Neural crest cell (in vitro differentiated cells): ENCODE measurements at regions not wholly inside any gene's neighbourhood (a gene's known extent, or its start where the extent isn't known, plus 50 kb on each side); places are given as distances from the start of the nearest gene placed in this dataset.

Source experiments
- DNase-seq: peaks from one replicate; pipeline ENCODE4 v3.0.0; 2021; ENCODE audit warnings: low read depth, mixed read lengths, low spot score
- H3K27ac Mint-ChIP-seq: one replicate; pipeline ENCODE4 v1.8.0; 2021; ENCODE audit warnings: mild to moderate bottlenecking, mixed read lengths; ENCODE audit not compliant: unreplicated experiment
- H3K27me3 Mint-ChIP-seq: 2 replicates; pipeline ENCODE4 v1.8.0; 2021; ENCODE audit warnings: low read depth, mild to moderate bottlenecking, mixed read lengths
- H3K36me3 Mint-ChIP-seq: 2 replicates; pipeline ENCODE4 v1.8.0; 2021; ENCODE audit warnings: low read depth, mild to moderate bottlenecking, mixed read lengths
- H3K4me1 Mint-ChIP-seq: 2 replicates; pipeline ENCODE4 v1.8.0; 2021; ENCODE audit warnings: mixed read lengths
- H3K4me3 Mint-ChIP-seq: one replicate; pipeline ENCODE4 v1.8.0; 2021; ENCODE audit warnings: mild to moderate bottlenecking, mixed read lengths
- H3K9me3 Mint-ChIP-seq: 2 replicates; pipeline ENCODE4 v1.8.0; 2021; ENCODE audit warnings: mixed read lengths
- TF ChIP-seq, protein P1 (sequence below): fragments of 200-600 bp; sonication (generic); conservative IDR thresholded peaks from 2 replicates; pipeline ENCODE4 v1.5.0; 2021; ENCODE audit warnings: antibody characterized with exemption, mild to moderate bottlenecking

DNA sequence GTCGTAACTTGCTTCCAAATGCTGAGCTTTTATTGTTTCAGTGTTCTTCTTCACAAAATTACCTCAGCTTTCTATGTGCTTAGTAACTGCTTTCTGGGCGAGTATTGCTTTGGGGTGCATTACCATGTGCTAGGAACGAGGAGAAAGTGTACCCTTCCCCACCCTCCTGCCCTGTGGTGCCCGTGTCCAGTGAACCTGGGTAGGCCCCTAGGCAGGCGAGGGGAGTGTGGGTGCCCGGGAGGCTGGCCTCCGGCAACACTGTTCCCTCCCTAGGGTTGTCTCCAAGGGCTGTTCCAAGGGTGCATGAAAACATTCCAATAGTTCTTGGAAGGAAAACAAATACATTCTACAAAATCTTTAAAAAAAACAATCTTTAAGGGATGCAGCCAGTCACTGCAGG lies 216.5 kb upstream of the SOX1 start:
- H3K27ac Mint-ChIP-seq = no peak overlapping the region
- TF ChIP-seq, protein P1, sequence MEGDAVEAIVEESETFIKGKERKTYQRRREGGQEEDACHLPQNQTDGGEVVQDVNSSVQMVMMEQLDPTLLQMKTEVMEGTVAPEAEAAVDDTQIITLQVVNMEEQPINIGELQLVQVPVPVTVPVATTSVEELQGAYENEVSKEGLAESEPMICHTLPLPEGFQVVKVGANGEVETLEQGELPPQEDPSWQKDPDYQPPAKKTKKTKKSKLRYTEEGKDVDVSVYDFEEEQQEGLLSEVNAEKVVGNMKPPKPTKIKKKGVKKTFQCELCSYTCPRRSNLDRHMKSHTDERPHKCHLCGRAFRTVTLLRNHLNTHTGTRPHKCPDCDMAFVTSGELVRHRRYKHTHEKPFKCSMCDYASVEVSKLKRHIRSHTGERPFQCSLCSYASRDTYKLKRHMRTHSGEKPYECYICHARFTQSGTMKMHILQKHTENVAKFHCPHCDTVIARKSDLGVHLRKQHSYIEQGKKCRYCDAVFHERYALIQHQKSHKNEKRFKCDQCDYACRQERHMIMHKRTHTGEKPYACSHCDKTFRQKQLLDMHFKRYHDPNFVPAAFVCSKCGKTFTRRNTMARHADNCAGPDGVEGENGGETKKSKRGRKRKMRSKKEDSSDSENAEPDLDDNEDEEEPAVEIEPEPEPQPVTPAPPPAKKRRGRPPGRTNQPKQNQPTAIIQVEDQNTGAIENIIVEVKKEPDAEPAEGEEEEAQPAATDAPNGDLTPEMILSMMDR = no peak
- DNase-seq = no peak
- H3K9me3 Mint-ChIP-seq = peaks cover 3% of the 10 kb centered on the region
- H3K4me1 Mint-ChIP-seq = peaks cover 35% of the 10 kb centered on the region
- H3K4me3 Mint-ChIP-seq = no peak overlapping the region
- no peaks in the 10 kb centered on the region for H3K27me3 Mint-ChIP-seq
- H3K36me3 Mint-ChIP-seq = peaks cover 2% of the 10 kb centered on the region

DNA sequence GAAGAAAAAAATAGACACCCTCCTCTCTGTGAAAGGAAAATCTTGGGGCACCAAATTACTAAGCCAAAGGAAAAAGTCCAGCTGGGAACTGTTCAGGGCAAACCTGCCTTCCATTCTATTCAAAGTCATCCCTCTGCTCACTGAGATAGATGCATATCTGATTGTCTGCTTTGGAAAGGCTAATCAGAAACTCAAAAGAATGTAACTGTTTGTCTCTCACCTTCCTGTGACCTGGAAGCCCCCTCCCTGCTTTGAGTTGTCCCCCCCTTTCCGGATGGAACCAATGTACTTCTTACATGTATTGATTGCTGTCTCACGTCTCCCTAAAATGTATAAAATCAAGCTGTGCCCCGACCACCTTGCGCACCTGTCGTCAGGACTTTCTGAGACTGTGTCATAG lies 216.0 kb upstream of the SOX1 start:
- H3K9me3 Mint-ChIP-seq = peaks cover 3% of the 10 kb centered on the region
- no peaks in the 10 kb centered on the region for H3K27me3 Mint-ChIP-seq

DNA sequence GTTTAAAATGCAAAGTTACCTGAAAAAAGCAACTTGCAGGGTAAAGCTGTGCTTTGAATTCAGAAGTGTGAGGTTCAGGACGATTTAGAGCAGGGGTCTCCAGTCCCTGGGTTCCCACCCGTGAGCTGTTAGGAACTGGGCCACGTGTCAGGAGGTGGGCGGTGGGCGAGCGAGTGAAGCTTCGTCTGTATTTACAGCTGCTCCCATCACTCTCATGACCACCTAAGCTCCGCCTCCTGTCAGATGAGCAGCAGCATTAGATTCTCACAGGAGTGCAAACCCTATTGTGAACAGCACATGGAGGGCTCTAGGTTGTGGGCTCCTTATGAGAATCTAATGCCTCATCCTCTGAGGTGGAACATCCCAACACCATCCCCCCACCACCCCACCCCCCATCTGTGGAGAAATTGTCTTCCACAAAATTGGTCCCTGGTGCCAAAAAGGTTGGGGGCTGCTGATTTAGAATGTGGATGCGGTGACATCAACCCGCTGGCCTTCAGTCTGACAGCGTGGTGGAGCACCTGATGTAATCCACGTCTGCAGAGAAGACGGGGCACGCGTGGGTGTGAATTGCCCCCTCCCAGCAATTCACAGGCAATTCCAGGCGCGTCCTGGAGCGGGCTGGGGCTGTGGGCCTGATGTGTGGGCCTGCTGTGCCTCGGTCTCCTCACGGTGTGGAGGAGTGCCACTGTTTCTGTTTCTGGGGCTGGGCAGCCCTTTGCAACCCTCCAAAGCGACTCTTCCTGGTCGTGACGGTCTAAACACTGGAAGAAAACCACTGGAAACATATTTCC lies 214.0 kb upstream of the SOX1 start:
- no peak overlapping the region for H3K27ac Mint-ChIP-seq
- H3K4me1 Mint-ChIP-seq = peaks cover 15% of the 10 kb centered on the region
- no peaks in the 10 kb centered on the region for H3K36me3 Mint-ChIP-seq
- TF ChIP-seq, protein P1 = no peak
- no peak for DNase-seq
- H3K27me3 Mint-ChIP-seq = no peaks in the 10 kb centered on the region
- peaks cover 3% of the 10 kb centered on the region for H3K9me3 Mint-ChIP-seq
- H3K4me3 Mint-ChIP-seq = no peak overlapping the region

More for the DNA sequence above, 216.0 kb upstream of the SOX1 start:
- no peak for DNase-seq
- Mint-ChIP-seq H3K4me3 (no peak overlapping the region), H3K36me3 (no peaks in the 10 kb centered on the region), H3K4me1 (peaks cover 30% of the 10 kb centered on the region), H3K27ac (no peak overlapping the region)
- TF ChIP-seq, protein P1 = no peak

DNA sequence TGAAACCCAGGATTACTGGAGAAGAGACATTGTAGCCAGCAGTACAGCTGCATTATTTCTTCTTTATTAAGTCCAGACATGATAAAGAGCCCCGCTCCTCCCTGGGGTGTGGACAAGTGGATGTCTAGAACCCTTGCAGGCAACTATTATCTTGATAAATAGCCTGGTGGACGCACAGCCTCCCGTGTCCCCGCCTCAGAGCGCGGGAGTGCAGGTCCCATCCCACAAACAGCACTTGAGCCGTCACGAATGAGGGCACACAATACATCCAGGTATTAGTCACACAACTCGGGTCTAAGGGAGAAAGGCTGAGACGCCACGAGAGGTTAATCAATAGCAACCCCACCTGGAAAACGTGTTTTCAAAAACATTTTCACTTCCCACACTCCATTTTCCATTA lies 213.2 kb upstream of the SOX1 start:
- TF ChIP-seq, protein P1 = no peak
- Mint-ChIP-seq H3K4me3 (no peak overlapping the region), H3K9me3 (no peaks in the 10 kb centered on the region), H3K27me3 (no peaks in the 10 kb centered on the region), H3K27ac (no peak overlapping the region), H3K4me1 (peaks cover 15% of the 10 kb centered on the region), H3K36me3 (no peaks in the 10 kb centered on the region)
- DNase-seq = no peak

DNA sequence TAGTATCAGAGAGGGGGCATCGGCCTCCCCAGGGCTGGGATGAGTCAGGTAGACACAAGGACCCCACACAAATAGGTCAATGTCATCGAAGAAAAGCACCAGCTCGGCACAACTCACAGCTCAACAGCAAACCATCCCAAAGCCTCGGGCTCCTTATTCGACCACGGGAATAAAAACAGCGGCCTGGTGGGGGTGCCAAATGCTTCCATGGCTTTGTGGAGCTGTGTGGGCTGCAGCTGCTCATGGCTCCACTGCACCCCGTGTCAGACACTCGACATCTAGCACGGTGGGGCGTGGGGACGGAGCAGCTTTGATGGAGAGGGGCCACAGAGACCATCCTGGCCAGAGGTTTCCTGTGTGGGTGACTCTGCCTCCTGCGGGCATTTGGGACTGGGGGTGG lies 212.5 kb upstream of the SOX1 start:
- Mint-ChIP-seq H3K4me3 (no peak overlapping the region), H3K27ac (peak overlapping the region; percentile 57), H3K9me3 (no peaks in the 10 kb centered on the region), H3K4me1 (peaks cover 19% of the 10 kb centered on the region), H3K36me3 (no peaks in the 10 kb centered on the region), H3K27me3 (no peaks in the 10 kb centered on the region)
- TF ChIP-seq, protein P1 = no peak
- no peak for DNase-seq
